HEK293 (cell line): ENCODE measurements at regions not wholly inside any gene's neighbourhood (a gene's known extent, or its start where the extent isn't known, plus 50 kb on each side); places are given as distances from the start of the nearest gene placed in this dataset.

Experiments
- RBAK ChIP-seq: fragments of 450-650 bp; formaldehyde crosslinking; IDR thresholded peaks from 2 replicates; pipeline ENCODE4 v1.5.1; 2016; ENCODE audit warnings: missing biosample characterization, missing genetic modification characterization
- YY1 ChIP-seq: fragments of 450-650 bp; formaldehyde crosslinking; IDR thresholded peaks from 2 replicates; pipeline ENCODE4 v1.5.1; 2018; ENCODE audit warnings: missing biosample characterization, missing genetic modification characterization
- ZFP69B ChIP-seq: fragments of 450-650 bp; formaldehyde crosslinking; IDR thresholded peaks from 2 replicates; pipeline ENCODE4 v1.5.1; 2016; ENCODE audit warnings: missing biosample characterization, missing genetic modification characterization
- TF ChIP-seq, protein P1 (sequence below): fragments of 450-650 bp; formaldehyde crosslinking; IDR thresholded peaks from 2 replicates; pipeline ENCODE4 v1.5.1; 2016; ENCODE audit warnings: missing biosample characterization, missing genetic modification characterization

DNA sequence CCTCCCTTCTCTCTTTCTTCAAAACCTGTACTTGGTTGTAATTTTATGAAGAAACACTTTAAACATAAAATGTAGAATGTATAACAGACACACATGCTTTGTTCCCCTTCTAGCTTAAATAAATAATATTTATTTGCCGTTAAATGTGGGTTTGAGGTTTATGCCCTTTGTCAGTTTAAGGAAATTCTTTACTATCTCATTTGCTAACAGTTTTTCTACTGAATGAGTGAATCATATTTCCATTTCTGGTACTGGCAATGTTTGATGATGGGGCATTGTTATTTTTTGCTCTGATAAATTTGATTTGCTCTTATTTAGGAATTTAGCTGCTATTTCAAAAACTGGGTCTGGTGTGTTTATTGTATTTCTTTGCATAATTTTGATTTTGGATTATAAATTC is 555.6 kb downstream of the CCDC85A start:
- TF ChIP-seq, protein P1, sequence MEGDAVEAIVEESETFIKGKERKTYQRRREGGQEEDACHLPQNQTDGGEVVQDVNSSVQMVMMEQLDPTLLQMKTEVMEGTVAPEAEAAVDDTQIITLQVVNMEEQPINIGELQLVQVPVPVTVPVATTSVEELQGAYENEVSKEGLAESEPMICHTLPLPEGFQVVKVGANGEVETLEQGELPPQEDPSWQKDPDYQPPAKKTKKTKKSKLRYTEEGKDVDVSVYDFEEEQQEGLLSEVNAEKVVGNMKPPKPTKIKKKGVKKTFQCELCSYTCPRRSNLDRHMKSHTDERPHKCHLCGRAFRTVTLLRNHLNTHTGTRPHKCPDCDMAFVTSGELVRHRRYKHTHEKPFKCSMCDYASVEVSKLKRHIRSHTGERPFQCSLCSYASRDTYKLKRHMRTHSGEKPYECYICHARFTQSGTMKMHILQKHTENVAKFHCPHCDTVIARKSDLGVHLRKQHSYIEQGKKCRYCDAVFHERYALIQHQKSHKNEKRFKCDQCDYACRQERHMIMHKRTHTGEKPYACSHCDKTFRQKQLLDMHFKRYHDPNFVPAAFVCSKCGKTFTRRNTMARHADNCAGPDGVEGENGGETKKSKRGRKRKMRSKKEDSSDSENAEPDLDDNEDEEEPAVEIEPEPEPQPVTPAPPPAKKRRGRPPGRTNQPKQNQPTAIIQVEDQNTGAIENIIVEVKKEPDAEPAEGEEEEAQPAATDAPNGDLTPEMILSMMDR = no peak
- TF ChIP-seq RBAK (tag by site-specific recombination) = no peak
- no peak for TF ChIP-seq YY1 (tag by site-specific recombination)
- TF ChIP-seq ZFP69B (tag by site-specific recombination) = no peak
